IMR-90 (cell line): ENCODE measurements at regions not wholly inside any gene's neighbourhood (a gene's known extent, or its start where the extent isn't known, plus 50 kb on each side); places are given as distances from the start of the nearest gene placed in this dataset.

Source experiments
- BHLHE40 ChIP-seq: fragments of 150-350 bp; IDR thresholded peaks from 2 replicates; pipeline ENCODE4 v1.6.1; 2016; ENCODE audit warnings: mild to moderate bottlenecking, low read depth, low read length
- CEBPB ChIP-seq: IDR thresholded peaks from 2 replicates; pipeline ENCODE4 v1.6.1; 2012; ENCODE audit warnings: low read depth, low read length, improper control_type of control experiment
- CHD1 ChIP-seq: IDR thresholded peaks from 2 replicates; pipeline ENCODE4 v1.6.1; 2012; ENCODE audit warnings: low read depth, low read length, improper control_type of control experiment
- FOS ChIP-seq: fragments of 150-350 bp; IDR thresholded peaks from 2 replicates; pipeline ENCODE4 v1.6.1; 2016; ENCODE audit warnings: low read depth, low read length
- MAZ ChIP-seq: IDR thresholded peaks from 2 replicates; pipeline ENCODE4 v1.6.1; 2012; ENCODE audit warnings: low read depth, mild to moderate bottlenecking, low read length, improper control_type of control experiment, moderate library complexity, borderline replicate concordance
- MXI1 ChIP-seq: IDR thresholded peaks from 2 replicates; pipeline ENCODE4 v1.6.1; 2012; ENCODE audit warnings: low read depth, mild to moderate bottlenecking, low read length, moderate library complexity, borderline replicate concordance
- NFE2L2 ChIP-seq: fragments of 150-350 bp; IDR thresholded peaks from 2 replicates; pipeline ENCODE4 v1.6.1; 2016; ENCODE audit warnings: low read depth, mild to moderate bottlenecking, low read length
- POLR2A ChIP-seq: IDR thresholded peaks from 2 replicates; pipeline ENCODE4 v1.6.1; 2012; ENCODE audit warnings: mild to moderate bottlenecking, low read depth, low read length
- RAD21 ChIP-seq: IDR thresholded peaks from 2 replicates; pipeline ENCODE4 v1.6.1; 2012; ENCODE audit warnings: low read length, improper control_type of control experiment
- RCOR1 ChIP-seq: IDR thresholded peaks from 2 replicates; pipeline ENCODE4 v1.6.1; 2012; ENCODE audit warnings: mild to moderate bottlenecking, low read length, improper control_type of control experiment; ENCODE audit not compliant: insufficient replicate concordance
- RFX5 ChIP-seq: IDR thresholded peaks from 2 replicates; pipeline ENCODE4 v1.8.0; 2012; ENCODE audit warnings: low read depth, mild to moderate bottlenecking, low read length, moderate library complexity
- SMC3 ChIP-seq: fragments of 150-350 bp; IDR thresholded peaks from 2 replicates; pipeline ENCODE4 v1.6.1; 2016; ENCODE audit warnings: low read depth, mild to moderate bottlenecking, antibody characterized with exemption, low read length, moderate library complexity
- TF ChIP-seq, protein P1 (sequence below): conservative IDR thresholded peaks from 2 replicates; pipeline ENCODE4 v1.5.1; 2012; ENCODE audit warnings: mild to moderate bottlenecking, low read depth, low read length, improper control_type of control experiment
- TF ChIP-seq, protein P2 (sequence below): fragments of 150-350 bp; IDR thresholded peaks from 2 replicates; pipeline ENCODE4 v1.6.1; 2016; ENCODE audit warnings: low read depth, mild to moderate bottlenecking, low read length, moderate library complexity, borderline replicate concordance

DNA sequence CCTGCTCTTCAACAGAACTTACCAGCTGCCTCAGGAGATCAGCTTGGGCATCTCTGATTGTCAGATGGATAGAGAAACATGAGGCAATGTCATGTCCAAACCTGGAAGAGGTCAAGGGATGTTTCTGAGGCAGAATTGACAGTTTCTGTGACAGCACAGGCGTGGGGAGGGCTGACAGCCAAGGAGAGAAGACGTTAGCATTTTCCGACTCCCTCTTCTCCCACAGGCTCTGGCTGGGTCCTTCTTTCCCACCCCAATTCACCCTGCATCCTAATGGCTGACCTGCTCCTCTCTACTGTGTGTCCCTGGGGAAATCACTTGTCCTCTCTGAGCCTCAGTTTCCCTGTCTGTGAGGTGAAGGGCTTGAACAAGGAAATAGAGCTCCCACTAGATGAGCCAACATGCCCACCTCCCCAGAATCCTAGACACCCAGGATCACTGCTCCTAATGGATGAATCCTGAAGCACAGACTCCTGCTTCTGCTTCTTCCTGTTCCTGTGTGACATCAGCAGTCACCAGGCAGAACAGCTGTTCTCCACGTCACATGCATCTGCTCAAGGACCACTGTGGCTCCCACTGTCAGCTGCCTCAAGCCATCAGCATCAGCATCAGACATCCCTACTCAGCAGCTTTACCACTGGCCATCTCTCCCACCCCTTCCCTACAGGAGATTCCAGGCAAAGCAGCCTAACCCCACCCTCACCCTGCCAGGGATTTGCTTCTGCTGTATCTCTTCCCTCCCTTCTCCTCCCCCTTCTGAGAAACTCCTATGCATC, 408.0 kb downstream of the MATN1 start:
- no peak for TF ChIP-seq BHLHE40
- no peak for TF ChIP-seq MXI1
- TF ChIP-seq, protein P1, sequence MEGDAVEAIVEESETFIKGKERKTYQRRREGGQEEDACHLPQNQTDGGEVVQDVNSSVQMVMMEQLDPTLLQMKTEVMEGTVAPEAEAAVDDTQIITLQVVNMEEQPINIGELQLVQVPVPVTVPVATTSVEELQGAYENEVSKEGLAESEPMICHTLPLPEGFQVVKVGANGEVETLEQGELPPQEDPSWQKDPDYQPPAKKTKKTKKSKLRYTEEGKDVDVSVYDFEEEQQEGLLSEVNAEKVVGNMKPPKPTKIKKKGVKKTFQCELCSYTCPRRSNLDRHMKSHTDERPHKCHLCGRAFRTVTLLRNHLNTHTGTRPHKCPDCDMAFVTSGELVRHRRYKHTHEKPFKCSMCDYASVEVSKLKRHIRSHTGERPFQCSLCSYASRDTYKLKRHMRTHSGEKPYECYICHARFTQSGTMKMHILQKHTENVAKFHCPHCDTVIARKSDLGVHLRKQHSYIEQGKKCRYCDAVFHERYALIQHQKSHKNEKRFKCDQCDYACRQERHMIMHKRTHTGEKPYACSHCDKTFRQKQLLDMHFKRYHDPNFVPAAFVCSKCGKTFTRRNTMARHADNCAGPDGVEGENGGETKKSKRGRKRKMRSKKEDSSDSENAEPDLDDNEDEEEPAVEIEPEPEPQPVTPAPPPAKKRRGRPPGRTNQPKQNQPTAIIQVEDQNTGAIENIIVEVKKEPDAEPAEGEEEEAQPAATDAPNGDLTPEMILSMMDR = no peak
- no peak for TF ChIP-seq POLR2A
- no peak for TF ChIP-seq RAD21
- no peak for TF ChIP-seq RCOR1
- TF ChIP-seq SMC3 = no peak
- no peak for TF ChIP-seq MAZ
- TF ChIP-seq CEBPB = no peak
- peak; percentile 90 for TF ChIP-seq RFX5
- TF ChIP-seq NFE2L2 = no peak
- no peak for TF ChIP-seq FOS
- TF ChIP-seq, protein P2, sequence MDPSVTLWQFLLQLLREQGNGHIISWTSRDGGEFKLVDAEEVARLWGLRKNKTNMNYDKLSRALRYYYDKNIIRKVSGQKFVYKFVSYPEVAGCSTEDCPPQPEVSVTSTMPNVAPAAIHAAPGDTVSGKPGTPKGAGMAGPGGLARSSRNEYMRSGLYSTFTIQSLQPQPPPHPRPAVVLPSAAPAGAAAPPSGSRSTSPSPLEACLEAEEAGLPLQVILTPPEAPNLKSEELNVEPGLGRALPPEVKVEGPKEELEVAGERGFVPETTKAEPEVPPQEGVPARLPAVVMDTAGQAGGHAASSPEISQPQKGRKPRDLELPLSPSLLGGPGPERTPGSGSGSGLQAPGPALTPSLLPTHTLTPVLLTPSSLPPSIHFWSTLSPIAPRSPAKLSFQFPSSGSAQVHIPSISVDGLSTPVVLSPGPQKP = no peak
- no peak for TF ChIP-seq CHD1
